ENCODE measurements at regions not wholly inside any gene's neighbourhood (a gene's known extent, or its start where the extent isn't known, plus 50 kb on each side); places are given as distances from the start of the nearest gene placed in this dataset.

DNA sequence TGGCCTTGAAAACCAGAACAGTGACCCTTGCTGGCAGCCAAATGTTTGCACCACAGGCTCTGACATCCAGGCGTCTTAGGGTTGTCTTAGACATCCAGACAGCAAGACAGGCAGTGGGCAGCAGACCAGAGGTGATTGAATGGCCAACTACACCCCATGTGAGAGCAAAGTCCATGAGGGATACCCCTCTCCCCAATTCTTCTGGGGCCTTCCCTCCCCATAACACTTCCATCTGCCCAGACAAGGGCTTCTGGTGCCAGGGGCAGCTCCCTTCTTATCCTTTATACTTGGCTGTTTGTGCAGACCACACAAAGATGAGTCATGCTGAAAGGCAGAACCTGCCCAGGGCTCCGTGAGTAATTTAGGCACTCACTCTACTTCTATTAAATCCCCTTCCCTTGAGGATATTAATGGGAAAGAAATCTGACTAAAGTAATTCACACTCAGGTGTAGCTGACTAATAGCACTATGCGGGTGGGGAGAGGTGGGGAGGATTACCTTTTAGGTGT, 257.9 kb downstream of the UACA start:
- TF ChIP-seq CTCF (IDR thresholded peaks at IDR 0.05): no peak
- Histone ChIP-seq H3K9me3 (peaks cover 0 to 8% of the 10 kb centered on the region in 2 donors), H3K27me3 (no peaks in the 10 kb centered on the region), H3K36me3 (no peaks in the 10 kb centered on the region), H3K4me3 (no peak overlapping the region), H3K4me1 (peaks cover 31 to 75% of the 10 kb centered on the region in 2 donors), H3K27ac (peak overlapping the region in 1 of 2 donors; percentile 79)
- ATAC-seq: peak; percentile 48
- intact Hi-C loops (cut with DNase I): no loop called here
- no peak for DNase-seq

GRCh38 chr15:70504988-70505387, 258.4 kb downstream of the UACA start:
- H3K4me3 ChIP-seq: no peak overlapping the region
- no peak for TF ChIP-seq CTCF (IDR thresholded peaks at IDR 0.05)
- no peak for ATAC-seq
- peaks cover 0 to 3% of the 10 kb centered on the region in 2 donors for H3K9me3 ChIP-seq
- DNase-seq: no peak
- peaks cover 31 to 74% of the 10 kb centered on the region in 2 donors for H3K4me1 ChIP-seq
- H3K36me3 ChIP-seq: no peaks in the 10 kb centered on the region
- intact Hi-C loops (cut with DNase I): no loop called here
- H3K27me3 ChIP-seq: no peaks in the 10 kb centered on the region
- peak overlapping the region in 1 of 2 donors; percentile 79 for H3K27ac ChIP-seq

- ATAC-seq: peak; percentile 32
- H3K27ac ChIP-seq: peak overlapping the region in 1 of 2 donors; percentile 79
- TF ChIP-seq CTCF (IDR thresholded peaks at IDR 0.05): no peak
- H3K9me3 ChIP-seq: no peaks in the 10 kb centered on the region
- no peak overlapping the region for H3K4me3 ChIP-seq
- DNase-seq: peak in 2 of 4 donors; percentile 80 to 88
- no peaks in the 10 kb centered on the region for H3K27me3 ChIP-seq
- no peaks in the 10 kb centered on the region for H3K36me3 ChIP-seq
- intact Hi-C loops (cut with DNase I): no loop called here
- H3K4me1 ChIP-seq: peaks cover 31 to 69% of the 10 kb centered on the region in 2 donors
Observed at GRCh38 chr15:70504299-70504951, 258.9 kb downstream of the UACA start.

DNA sequence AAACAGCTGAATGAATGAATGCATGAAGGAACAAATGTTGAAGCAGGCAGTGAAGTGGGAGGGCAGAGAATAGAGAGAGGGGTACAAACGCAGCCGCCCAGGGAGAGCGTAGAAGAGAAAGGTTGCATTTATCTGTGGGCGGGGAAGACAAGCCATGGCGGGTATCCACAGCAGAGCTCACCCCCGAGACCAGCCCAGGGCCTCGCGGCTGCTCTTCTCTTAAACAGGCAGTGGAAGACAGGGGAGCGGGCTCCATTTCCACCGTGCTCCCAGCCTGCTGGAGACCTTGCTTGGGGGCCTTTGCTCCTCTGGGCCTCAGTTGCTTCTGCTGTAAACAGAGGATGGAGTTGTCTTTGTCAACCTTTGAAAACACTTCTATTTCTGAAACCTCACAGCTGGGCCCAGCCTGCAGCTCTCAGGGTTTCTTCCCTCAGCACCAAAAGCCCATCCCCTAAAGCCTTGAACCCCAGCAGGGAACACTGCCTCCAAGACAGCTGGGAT, 259.5 kb downstream of the UACA start:
- Histone ChIP-seq H3K9me3 (no peaks in the 10 kb centered on the region), H3K4me3 (no peak overlapping the region), H3K4me1 (peaks cover 28 to 63% of the 10 kb centered on the region in 2 donors), H3K27ac (peak overlapping the region in 1 of 2 donors; percentile 79), H3K36me3 (no peaks in the 10 kb centered on the region), H3K27me3 (no peaks in the 10 kb centered on the region)
- ATAC-seq (no peak), DNase-seq (peak in 1 of 4 donors; percentile 60)
- intact Hi-C loops (cut with DNase I): no loop called here
- TF ChIP-seq CTCF (IDR thresholded peaks at IDR 0.05): no peak

DNA sequence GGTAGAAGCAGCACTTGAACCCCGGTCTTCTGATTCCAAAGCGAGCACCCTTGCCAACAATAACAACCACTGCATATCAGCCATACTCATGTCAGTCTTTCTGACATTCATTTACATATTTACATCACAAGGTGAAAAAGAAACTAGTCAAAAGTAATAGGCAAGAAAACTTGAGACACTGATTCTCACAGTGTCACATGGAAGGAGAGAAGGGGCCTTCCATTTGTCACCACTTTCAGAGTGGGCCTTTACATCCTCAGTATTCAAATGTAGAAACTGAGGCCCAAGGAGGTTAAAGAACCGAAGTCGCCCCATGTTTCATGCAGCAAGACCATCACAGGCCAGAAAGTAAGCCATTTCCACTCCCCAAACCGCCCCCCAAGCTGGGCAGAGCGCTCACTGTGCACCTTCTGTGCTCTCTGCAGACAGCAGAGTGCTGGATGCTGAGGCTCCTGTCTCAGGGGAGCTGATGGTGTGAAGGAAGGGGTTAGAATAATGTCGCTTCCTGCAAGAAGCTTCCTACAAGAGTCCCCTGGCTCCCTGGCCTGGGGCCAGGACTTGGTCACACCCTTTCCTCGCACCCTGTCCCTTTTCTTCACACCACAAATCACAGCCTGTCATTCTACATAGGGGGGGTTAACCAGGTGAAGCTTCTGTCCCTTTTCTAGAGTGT, 260.1 kb downstream of the UACA start:
- Histone ChIP-seq H3K27me3 (no peaks in the 10 kb centered on the region), H3K4me3 (no peak overlapping the region), H3K36me3 (no peaks in the 10 kb centered on the region), H3K9me3 (no peaks in the 10 kb centered on the region), H3K4me1 (peaks cover 24 to 56% of the 10 kb centered on the region in 2 donors), H3K27ac (no peak overlapping the region)
- ATAC-seq (no peak), DNase-seq (peak in 1 of 4 donors; percentile 43)
- TF ChIP-seq CTCF (IDR thresholded peaks at IDR 0.05): no peak
- intact Hi-C loops (cut with DNase I): no loop called here
